ENCODE measurements at regions not wholly inside any gene's neighbourhood (a gene's known extent, or its start where the extent isn't known, plus 50 kb on each side); places are given as distances from the start of the nearest gene placed in this dataset.
A peak's percentile ranks its signal among the peaks of the same experiment; 100 is the strongest.

DNA sequence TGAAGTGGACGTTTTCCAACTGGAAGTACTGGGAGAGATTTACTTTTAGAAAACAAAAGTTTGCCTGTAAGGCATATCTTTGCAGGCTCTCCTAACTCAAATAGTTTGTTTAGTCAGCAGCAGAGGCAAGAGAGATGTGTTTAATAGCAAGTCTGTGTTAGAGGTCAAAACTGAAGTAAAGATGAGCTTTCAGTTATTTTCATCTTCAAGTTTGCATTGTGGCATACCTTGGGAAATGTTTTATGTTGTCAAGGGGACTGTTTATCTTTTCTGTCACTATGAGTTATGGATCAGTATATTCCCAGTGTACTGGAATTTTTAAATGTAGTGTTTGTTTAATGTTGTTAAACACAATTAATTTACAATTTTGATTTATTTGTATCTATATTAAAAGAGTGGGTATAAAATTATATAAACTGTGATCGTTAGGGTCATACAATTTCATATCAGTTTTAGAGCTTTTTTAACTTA is 169.7 kb upstream of the PPP1R3A start:
- Histone ChIP-seq H3K9ac (ENCODE audit: control insufficient read depth, extremely low read depth, insufficient read depth, low read length) (no peak overlapping the region), H3K27me3 (ENCODE audit: control insufficient read depth, extremely low read depth, insufficient read depth, low read length) (peaks cover 27% of the 10 kb centered on the region), H2AFZ (ENCODE audit: control insufficient read depth, low read length) (no peak overlapping the region), H3K36me3 (ENCODE audit: control insufficient read depth in 2 of 2, extremely low read depth in 1 of 2, insufficient read depth in 2 of 2, low read length in 2 of 2) (no peaks in the 10 kb centered on the region), H3K79me2 (ENCODE audit: control insufficient read depth, insufficient read depth, low read length) (no peaks in the 10 kb centered on the region), H3K4me2 (ENCODE audit: control insufficient read depth, extremely low read depth, insufficient read depth, low read depth, low read length) (peak overlapping the region; percentile 85), H3K4me1 (ENCODE audit: control insufficient read depth, extremely low read depth, insufficient read depth, low read length) (peaks cover 12% of the 10 kb centered on the region), H3K9me1 (ENCODE audit: control insufficient read depth, extremely low read depth, insufficient read depth, low read length) (no peaks in the 10 kb centered on the region), H3K9me3 (ENCODE audit: control insufficient read depth, low read depth, low read length) (no peaks in the 10 kb centered on the region), H3K4me3 (ENCODE audit: control insufficient read depth in 2 of 3, extremely low read depth in 1 of 3, insufficient read depth in 2 of 3, low read depth in 1 of 3, low read length in 3 of 3) (no peak overlapping the region), H4K20me1 (ENCODE audit: control insufficient read depth, extremely low read depth, insufficient read depth, low read length) (no peaks in the 10 kb centered on the region), H3K27ac (ENCODE audit: control insufficient read depth, insufficient read depth, low read length) (no peak overlapping the region)
- DNase-seq (ENCODE audit: low read depth, low spot score) = no peak
- FAIRE-seq = no peak
- no peak for TF ChIP-seq EZH2 (IDR thresholded peaks at IDR 0.05; ENCODE audit: low read length)
- TF ChIP-seq, protein P1, sequence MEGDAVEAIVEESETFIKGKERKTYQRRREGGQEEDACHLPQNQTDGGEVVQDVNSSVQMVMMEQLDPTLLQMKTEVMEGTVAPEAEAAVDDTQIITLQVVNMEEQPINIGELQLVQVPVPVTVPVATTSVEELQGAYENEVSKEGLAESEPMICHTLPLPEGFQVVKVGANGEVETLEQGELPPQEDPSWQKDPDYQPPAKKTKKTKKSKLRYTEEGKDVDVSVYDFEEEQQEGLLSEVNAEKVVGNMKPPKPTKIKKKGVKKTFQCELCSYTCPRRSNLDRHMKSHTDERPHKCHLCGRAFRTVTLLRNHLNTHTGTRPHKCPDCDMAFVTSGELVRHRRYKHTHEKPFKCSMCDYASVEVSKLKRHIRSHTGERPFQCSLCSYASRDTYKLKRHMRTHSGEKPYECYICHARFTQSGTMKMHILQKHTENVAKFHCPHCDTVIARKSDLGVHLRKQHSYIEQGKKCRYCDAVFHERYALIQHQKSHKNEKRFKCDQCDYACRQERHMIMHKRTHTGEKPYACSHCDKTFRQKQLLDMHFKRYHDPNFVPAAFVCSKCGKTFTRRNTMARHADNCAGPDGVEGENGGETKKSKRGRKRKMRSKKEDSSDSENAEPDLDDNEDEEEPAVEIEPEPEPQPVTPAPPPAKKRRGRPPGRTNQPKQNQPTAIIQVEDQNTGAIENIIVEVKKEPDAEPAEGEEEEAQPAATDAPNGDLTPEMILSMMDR (optimal IDR thresholded peaks at IDR 0.05 in 1 of 3, IDR thresholded peaks at IDR 0.05 in 1 of 3, conservative IDR thresholded peaks at IDR 0.05 in 1 of 3; ENCODE audit: extremely low read depth in 1 of 3, insufficient read depth in 2 of 3, low read length in 3 of 3) = no peak
- dilution Hi-C loops (cut with MboI; ENCODE audit: extremely low pct_ligation_motif_present, low sequenced_read_pairs) = no loop called here

DNA sequence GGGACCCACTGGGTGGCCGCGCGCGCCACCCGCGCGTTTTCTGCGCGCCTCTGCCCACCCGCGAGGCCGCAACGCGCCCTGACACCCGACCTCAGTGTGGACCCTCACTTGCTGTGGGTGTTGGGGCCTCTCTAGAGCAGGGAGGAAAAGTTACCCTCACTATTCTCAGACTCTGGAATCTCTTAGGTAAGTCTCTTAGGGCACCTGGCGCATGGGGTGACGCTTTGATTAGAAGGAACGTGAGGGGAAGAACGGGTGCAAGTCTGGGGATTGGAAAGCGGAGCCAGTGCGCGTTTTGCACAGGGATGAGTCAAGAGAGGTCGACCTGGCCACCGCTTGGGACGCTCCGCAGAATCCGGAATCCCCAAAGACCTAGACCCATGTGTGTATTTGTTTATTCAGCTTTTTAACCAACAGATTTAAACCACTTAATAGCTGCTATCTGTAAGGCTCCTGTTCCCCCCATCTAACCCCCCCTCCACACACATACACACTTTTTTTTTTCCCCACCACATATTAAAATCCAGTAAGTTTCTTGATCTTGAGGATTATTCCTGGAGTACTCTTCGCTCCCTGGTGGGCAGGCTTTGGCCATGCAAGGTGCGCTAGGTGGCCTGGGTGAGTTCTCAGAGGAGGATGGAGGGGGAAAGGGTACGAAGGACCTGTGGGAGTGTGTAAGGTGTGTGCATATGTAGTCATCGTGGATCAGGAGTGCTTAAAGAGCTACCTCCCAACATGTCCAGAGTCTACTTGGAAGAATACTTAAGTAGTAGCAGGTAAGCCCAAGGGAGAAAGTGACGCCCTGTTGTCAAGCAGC is 169.1 kb upstream of the PPP1R3A start:
- Histone ChIP-seq H3K4me3 (ENCODE audit: control insufficient read depth in 2 of 3, extremely low read depth in 1 of 3, insufficient read depth in 2 of 3, low read depth in 1 of 3, low read length in 3 of 3) (peak overlapping the region; percentile 39 to 57 (median 54)), H3K9me3 (ENCODE audit: control insufficient read depth, low read depth, low read length) (no peaks in the 10 kb centered on the region), H4K20me1 (ENCODE audit: control insufficient read depth, extremely low read depth, insufficient read depth, low read length) (no peaks in the 10 kb centered on the region), H3K4me1 (ENCODE audit: control insufficient read depth, extremely low read depth, insufficient read depth, low read length) (peaks cover 12% of the 10 kb centered on the region), H2AFZ (ENCODE audit: control insufficient read depth, low read length) (peak overlapping the region; percentile 64), H3K27ac (ENCODE audit: control insufficient read depth, insufficient read depth, low read length) (no peak overlapping the region), H3K79me2 (ENCODE audit: control insufficient read depth, insufficient read depth, low read length) (no peaks in the 10 kb centered on the region), H3K9ac (ENCODE audit: control insufficient read depth, extremely low read depth, insufficient read depth, low read length) (peak overlapping the region; percentile 32), H3K27me3 (ENCODE audit: control insufficient read depth, extremely low read depth, insufficient read depth, low read length) (peaks cover 34% of the 10 kb centered on the region), H3K36me3 (ENCODE audit: control insufficient read depth in 2 of 2, extremely low read depth in 1 of 2, insufficient read depth in 2 of 2, low read length in 2 of 2) (no peaks in the 10 kb centered on the region), H3K9me1 (ENCODE audit: control insufficient read depth, extremely low read depth, insufficient read depth, low read length) (no peaks in the 10 kb centered on the region), H3K4me2 (ENCODE audit: control insufficient read depth, extremely low read depth, insufficient read depth, low read depth, low read length) (peak overlapping the region; percentile 85)
- DNase-seq (ENCODE audit: low read depth, low spot score) = no peak
- TF ChIP-seq, protein P1 (optimal IDR thresholded peaks at IDR 0.05 in 1 of 3, IDR thresholded peaks at IDR 0.05 in 1 of 3, conservative IDR thresholded peaks at IDR 0.05 in 1 of 3; ENCODE audit: extremely low read depth in 1 of 3, insufficient read depth in 2 of 3, low read length in 3 of 3) = no peak
- no peak for TF ChIP-seq EZH2 (IDR thresholded peaks at IDR 0.05; ENCODE audit: low read length)
- peak; percentile 77 for FAIRE-seq
- dilution Hi-C loops (cut with MboI; ENCODE audit: extremely low pct_ligation_motif_present, low sequenced_read_pairs) = no loop called here

All from keratinocyte (primary cell).